ENCODE measurements at regions not wholly inside any gene's neighbourhood (a gene's known extent, or its start where the extent isn't known, plus 50 kb on each side); places are given as distances from the start of the nearest gene placed in this dataset.

DNA sequence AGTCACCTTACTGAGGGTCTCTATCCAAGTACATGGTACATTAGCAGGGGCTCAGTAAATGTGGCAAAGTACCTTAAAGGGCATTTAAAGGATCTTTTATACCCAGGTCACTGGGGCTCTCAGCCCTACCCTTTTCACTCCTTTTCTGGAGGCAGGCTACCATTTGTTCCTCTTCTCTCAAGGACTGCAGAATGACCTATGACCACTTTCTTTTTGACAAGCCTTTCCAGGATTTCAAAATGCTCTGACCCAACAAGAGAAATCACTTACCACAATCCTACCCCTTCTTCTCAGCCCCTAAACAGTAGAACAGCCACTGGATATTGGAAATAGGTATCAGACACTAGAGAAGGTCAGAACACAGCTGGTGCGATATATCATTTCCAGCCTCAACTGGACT, 221.8 kb upstream of the TPRG1 start:
- Histone ChIP-seq H3K9me3 (ENCODE audit: control insufficient read depth, insufficient read depth, low read length) (no peaks in the 10 kb centered on the region), H3K9ac (ENCODE audit: low read depth, low read length) (no peak overlapping the region), H3K27me3 (ENCODE audit: control insufficient read depth, insufficient read depth, low read length) (peaks cover 7% of the 10 kb centered on the region; the same call in 1 of the 2 replicates), H3K27ac (ENCODE audit: low read depth, low read length) (no peak overlapping the region), H3K4me1 (ENCODE audit: control insufficient read depth, insufficient read depth, low read length) (peaks cover 11% of the 10 kb centered on the region), H3K36me3 (ENCODE audit: control insufficient read depth, insufficient read depth, low read length) (no peaks in the 10 kb centered on the region), H3K4me3 (ENCODE audit: low read depth, low read length) (no peak overlapping the region)

DNA sequence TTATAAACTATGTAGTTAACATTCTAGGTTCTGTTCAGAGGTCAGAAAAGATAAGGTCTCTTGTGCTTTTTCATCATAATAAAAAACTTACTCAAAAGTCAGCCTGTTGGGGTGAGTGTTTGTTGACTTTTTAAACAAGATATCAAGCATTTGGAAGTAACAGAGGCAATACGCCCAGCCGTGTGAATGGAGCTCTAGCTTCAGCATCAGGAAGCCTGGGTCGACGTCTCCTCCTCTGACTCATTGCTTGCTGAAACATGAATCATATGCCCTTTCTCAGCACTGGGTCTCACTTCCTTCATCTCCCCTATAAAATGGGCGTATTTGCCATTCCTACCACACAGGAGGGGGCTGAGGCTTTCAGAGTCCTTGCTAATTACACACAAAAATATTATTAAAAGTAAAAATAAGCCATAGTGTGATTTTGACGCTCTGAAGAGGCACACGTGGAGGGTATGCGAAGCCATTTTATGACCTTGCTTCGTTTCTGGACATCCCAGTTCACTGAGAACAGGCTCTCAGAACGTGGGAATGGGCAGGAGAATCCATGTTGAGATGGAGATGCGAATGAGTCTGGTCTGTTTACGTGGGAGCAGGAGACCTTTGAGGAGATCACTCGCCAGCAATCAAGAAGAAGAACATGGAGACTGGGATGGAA, 220.8 kb upstream of the TPRG1 start:
- Histone ChIP-seq H3K36me3 (ENCODE audit: control insufficient read depth, insufficient read depth, low read length) (no peaks in the 10 kb centered on the region), H3K9me3 (ENCODE audit: control insufficient read depth, insufficient read depth, low read length) (no peaks in the 10 kb centered on the region), H3K4me3 (ENCODE audit: low read depth, low read length) (no peak overlapping the region), H3K4me1 (ENCODE audit: control insufficient read depth, insufficient read depth, low read length) (peaks cover 11% of the 10 kb centered on the region), H3K9ac (ENCODE audit: low read depth, low read length) (no peak overlapping the region), H3K27me3 (ENCODE audit: control insufficient read depth, insufficient read depth, low read length) (peaks cover 7% of the 10 kb centered on the region; the same call in 1 of the 2 replicates), H3K27ac (ENCODE audit: low read depth, low read length) (no peak overlapping the region)

DNA sequence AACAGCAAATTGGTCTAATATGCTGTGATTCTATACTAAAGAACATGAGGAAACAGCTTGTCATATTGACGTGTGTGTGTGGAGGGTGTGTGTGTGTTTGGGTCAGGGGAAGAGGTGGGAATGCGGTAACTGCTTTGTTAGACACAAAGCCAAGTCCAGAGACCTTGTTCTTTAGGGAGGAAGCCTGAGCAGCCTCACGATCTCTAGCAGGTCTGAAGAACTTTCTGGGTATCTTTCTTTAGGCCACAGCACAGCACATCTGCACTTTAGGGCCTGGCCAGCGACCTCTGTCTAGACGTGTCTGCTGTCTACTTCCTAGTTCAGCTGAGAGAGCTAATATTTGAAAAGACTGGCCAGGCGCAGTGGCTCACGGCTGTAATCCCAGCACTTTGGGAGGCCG, 220.0 kb upstream of the TPRG1 start:
- Histone ChIP-seq H3K27ac (ENCODE audit: low read depth, low read length) (no peak overlapping the region), H3K4me1 (ENCODE audit: control insufficient read depth, insufficient read depth, low read length) (peaks cover 11% of the 10 kb centered on the region), H3K9me3 (ENCODE audit: control insufficient read depth, insufficient read depth, low read length) (no peaks in the 10 kb centered on the region), H3K27me3 (ENCODE audit: control insufficient read depth, insufficient read depth, low read length) (peaks cover 7% of the 10 kb centered on the region; the same call in 1 of the 2 replicates), H3K36me3 (ENCODE audit: control insufficient read depth, insufficient read depth, low read length) (no peaks in the 10 kb centered on the region), H3K4me3 (ENCODE audit: low read depth, low read length) (no peak overlapping the region), H3K9ac (ENCODE audit: low read depth, low read length) (no peak overlapping the region)

DNA sequence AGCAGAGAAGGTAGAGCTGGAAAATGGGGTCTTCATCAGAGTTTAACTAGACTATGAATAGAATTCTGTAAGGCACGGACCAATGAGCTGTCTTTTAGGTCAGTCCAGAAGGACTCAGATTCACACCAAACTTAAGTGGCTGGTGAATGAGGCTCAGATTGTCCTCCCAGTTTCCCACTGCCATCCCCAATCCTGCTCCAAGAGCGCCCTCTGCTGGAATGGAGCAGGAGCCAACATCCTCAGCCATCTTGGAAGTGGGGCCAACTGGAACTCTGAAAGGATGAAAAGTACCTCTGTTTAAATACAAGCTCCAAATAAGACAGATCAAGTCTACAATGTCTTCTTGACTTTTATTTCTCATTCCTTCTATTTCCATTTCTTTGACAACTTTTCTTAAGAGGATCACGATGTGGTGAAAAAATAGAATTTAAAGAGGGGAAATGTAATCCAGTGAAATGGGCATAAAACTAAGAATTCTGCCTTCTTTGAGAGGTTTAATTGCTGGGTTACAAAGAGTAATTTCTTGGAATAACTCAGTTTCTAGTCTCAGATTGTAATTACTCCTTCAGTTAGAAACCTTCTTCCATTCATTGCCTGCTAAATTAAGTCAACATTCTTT, 217.1 kb upstream of the TPRG1 start:
- H3K27me3 ChIP-seq (ENCODE audit: control insufficient read depth, insufficient read depth, low read length), result no peaks in the 10 kb centered on the region
- H3K27ac ChIP-seq (ENCODE audit: low read depth, low read length), result no peak overlapping the region
- no peaks in the 10 kb centered on the region for H3K36me3 ChIP-seq (ENCODE audit: control insufficient read depth, insufficient read depth, low read length)
- H3K4me3 ChIP-seq (ENCODE audit: low read depth, low read length), result no peak overlapping the region
- H3K4me1 ChIP-seq (ENCODE audit: control insufficient read depth, insufficient read depth, low read length), result peaks cover 6% of the 10 kb centered on the region
- H3K9ac ChIP-seq (ENCODE audit: low read depth, low read length), result no peak overlapping the region
- H3K9me3 ChIP-seq (ENCODE audit: control insufficient read depth, insufficient read depth, low read length), result no peaks in the 10 kb centered on the region

DNA sequence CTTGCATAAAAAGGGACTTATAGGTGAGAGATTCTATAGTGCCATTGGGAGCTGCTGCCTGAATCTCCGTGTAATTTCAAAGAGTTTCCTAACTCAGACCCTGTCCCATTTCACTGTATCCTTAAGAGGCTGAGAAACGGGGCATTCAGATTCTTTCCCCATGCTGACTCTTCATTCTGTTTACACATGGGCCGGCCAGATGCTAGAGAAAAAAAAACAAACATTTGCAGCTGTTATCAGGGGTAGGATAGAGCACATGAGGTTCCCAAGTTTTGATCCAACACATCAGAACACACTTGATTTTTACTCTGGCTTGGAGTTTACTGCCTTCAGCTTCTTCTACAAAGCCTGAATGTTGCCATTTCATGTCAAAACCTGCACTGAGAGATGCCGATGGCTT, 215.9 kb upstream of the TPRG1 start:
- no peaks in the 10 kb centered on the region for H3K9me3 ChIP-seq (ENCODE audit: control insufficient read depth, insufficient read depth, low read length)
- peaks cover 6% of the 10 kb centered on the region for H3K4me1 ChIP-seq (ENCODE audit: control insufficient read depth, insufficient read depth, low read length)
- no peaks in the 10 kb centered on the region for H3K27me3 ChIP-seq (ENCODE audit: control insufficient read depth, insufficient read depth, low read length)
- H3K4me3 ChIP-seq (ENCODE audit: low read depth, low read length), result no peak overlapping the region
- no peaks in the 10 kb centered on the region for H3K36me3 ChIP-seq (ENCODE audit: control insufficient read depth, insufficient read depth, low read length)
- no peak overlapping the region for H3K27ac ChIP-seq (ENCODE audit: low read depth, low read length)
- H3K9ac ChIP-seq (ENCODE audit: low read depth, low read length), result no peak overlapping the region

DNA sequence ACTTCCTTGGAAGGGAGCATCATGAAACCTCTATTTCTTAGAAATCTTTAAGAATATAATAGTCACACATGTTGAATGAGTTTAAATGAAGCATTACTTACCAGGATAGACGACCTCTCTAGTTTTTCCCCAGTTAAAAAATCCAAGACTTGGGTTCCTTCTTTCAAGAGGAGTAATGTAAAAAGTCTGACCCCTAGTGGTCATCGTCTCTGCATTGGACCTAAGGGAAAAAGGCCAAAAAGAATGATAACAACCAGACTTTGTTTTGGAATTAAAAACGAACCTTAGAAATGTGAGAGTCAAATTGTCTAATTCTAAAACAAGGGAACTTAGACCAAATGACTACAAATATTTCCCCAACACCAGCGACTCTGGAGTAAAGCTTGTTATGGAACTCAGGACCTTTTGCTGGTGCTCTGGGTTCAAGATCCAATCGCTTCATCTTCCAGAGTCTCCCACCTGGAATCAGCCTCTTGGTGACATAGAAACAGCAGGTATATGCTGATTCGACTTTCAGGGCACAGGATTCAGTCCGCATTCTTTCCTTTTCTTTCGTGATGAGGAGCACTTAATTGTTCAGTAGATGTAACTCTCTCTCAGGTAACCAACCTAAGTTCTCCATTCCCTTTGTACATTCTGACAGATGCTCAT, 214.8 kb upstream of the TPRG1 start:
- no peaks in the 10 kb centered on the region for H3K27me3 ChIP-seq (ENCODE audit: control insufficient read depth, insufficient read depth, low read length)
- H3K4me3 ChIP-seq (ENCODE audit: low read depth, low read length), result no peak overlapping the region
- no peaks in the 10 kb centered on the region for H3K36me3 ChIP-seq (ENCODE audit: control insufficient read depth, insufficient read depth, low read length)
- no peak overlapping the region for H3K27ac ChIP-seq (ENCODE audit: low read depth, low read length)
- no peak overlapping the region for H3K9ac ChIP-seq (ENCODE audit: low read depth, low read length)
- H3K4me1 ChIP-seq (ENCODE audit: control insufficient read depth, insufficient read depth, low read length), result peaks cover 6% of the 10 kb centered on the region
- no peaks in the 10 kb centered on the region for H3K9me3 ChIP-seq (ENCODE audit: control insufficient read depth, insufficient read depth, low read length)

DNA sequence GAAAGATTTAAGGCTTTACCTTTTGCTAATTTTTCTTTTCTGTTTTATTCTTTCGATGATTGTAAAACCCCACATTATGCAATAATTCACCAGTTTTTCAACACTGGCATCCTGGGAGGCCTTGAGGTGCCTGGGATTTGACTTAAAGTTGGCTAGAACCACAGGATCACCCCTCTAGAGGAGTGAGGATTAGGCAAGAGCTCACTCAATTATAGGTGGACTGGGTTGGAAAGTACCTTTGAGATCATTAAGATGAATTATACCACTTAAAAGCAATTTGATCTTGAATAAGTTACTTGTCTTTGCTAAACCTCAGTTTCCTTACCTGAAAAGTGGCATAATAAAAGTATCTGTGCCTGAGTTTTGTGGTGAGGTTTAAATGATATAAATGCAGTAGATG, 212.8 kb upstream of the TPRG1 start:
- H3K9me3 ChIP-seq (ENCODE audit: control insufficient read depth, insufficient read depth, low read length), result no peaks in the 10 kb centered on the region
- H3K36me3 ChIP-seq (ENCODE audit: control insufficient read depth, insufficient read depth, low read length), result no peaks in the 10 kb centered on the region
- H3K4me1 ChIP-seq (ENCODE audit: control insufficient read depth, insufficient read depth, low read length), result peaks cover 6% of the 10 kb centered on the region
- H3K4me3 ChIP-seq (ENCODE audit: low read depth, low read length), result no peak overlapping the region
- no peaks in the 10 kb centered on the region for H3K27me3 ChIP-seq (ENCODE audit: control insufficient read depth, insufficient read depth, low read length)
- no peak overlapping the region for H3K27ac ChIP-seq (ENCODE audit: low read depth, low read length)
- H3K9ac ChIP-seq (ENCODE audit: low read depth, low read length), result no peak overlapping the region

DNA sequence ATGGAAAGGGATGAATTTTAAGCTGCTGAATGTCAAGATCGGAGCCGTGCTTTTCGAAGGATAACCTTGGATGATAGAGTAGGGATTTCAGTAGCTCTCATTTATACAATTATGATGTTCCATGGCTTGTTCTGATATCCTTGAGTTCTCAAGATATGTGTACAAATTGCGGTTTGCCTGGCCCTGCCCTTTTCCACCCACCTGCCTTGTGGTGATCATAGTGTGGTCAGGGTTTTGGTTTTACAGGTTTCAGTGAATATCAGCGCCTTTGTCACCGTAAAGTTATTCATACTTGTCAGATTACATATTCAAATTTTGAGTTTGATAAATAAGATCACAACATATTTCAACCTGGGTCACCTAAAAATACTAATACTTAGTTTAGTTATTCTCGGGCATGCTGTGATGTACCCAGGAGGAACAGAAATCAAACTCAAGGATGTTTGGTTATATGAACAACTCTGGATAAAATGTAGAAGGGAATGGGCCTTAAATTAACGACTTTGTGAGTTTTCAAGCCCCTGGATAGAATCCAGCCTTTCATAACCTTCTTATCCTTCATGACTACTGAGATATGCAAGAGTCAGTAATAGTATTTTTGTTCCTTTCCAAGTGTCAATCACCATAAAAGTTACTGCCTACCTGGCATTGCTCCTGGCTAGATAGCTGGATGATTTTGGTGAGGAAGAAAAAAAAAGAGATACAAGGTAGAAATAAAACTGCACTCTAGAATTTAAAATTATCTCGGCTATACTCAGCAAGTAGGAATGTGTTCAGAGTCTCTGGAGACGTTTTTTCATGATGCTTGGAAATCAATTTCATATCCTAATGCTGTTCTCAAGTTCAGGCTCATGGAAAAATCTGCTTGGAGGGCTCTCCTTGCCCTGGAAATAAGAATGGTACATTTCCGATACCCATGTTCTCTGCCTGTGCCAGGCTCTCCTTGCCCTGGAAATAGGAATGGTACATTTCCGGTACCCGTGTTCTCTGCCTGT, 209.2 kb upstream of the TPRG1 start:
- Histone ChIP-seq H3K27me3 (ENCODE audit: control insufficient read depth, insufficient read depth, low read length) (no peaks in the 10 kb centered on the region), H3K27ac (ENCODE audit: low read depth, low read length) (no peak overlapping the region), H3K4me1 (ENCODE audit: control insufficient read depth, insufficient read depth, low read length) (no peaks in the 10 kb centered on the region), H3K9me3 (ENCODE audit: control insufficient read depth, insufficient read depth, low read length) (no peaks in the 10 kb centered on the region), H3K4me3 (ENCODE audit: low read depth, low read length) (no peak overlapping the region), H3K36me3 (ENCODE audit: control insufficient read depth, insufficient read depth, low read length) (no peaks in the 10 kb centered on the region), H3K9ac (ENCODE audit: low read depth, low read length) (no peak overlapping the region)

DNA sequence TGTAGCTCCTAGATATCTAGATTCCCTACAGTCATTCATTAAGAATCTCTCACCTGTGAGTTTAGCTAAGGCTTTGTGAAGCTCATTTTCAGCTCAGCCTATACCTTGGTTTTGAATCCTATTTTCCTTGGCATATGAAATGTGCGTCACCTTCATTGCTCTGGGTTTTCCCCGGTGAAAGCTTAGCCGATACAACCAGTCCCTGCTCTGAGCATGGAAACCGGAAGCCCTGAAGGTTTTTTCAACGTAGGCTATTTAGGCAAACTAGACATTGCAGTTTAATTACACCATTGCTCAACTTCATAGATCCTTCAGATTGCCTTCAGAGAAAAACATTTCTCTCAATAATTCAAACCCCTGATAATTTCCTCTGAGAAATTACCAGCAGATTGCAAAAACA, 206.8 kb upstream of the TPRG1 start:
- Histone ChIP-seq H3K4me1 (ENCODE audit: control insufficient read depth, insufficient read depth, low read length) (no peaks in the 10 kb centered on the region), H3K27ac (ENCODE audit: low read depth, low read length) (no peak overlapping the region), H3K4me3 (ENCODE audit: low read depth, low read length) (no peak overlapping the region), H3K36me3 (ENCODE audit: control insufficient read depth, insufficient read depth, low read length) (no peaks in the 10 kb centered on the region), H3K9me3 (ENCODE audit: control insufficient read depth, insufficient read depth, low read length) (no peaks in the 10 kb centered on the region), H3K27me3 (ENCODE audit: control insufficient read depth, insufficient read depth, low read length) (no peaks in the 10 kb centered on the region), H3K9ac (ENCODE audit: low read depth, low read length) (no peak overlapping the region)

DNA sequence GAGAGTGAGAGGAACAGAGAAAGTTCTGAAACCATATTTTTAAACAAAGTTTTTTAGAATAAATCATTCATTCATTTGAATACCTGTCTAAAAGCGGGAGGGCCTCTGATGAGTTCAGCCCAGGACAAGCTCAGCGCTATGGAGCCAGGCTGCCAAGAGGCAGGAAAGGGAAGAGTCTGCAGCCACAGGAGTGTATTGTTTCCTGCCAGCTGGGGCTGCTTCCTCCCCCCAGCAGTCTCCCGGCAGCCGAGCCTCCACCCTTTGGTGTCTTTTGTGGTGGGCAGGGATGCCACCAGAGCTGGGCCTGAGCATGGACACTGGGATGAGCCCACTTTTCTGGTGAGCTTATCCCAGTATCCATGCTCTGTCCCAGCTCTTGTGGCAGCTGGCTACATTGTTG, 199.5 kb upstream of the TPRG1 start:
- no peak overlapping the region for H3K9ac ChIP-seq (ENCODE audit: low read depth, low read length)
- H3K27me3 ChIP-seq (ENCODE audit: control insufficient read depth, insufficient read depth, low read length), result no peaks in the 10 kb centered on the region
- peaks cover 2% of the 10 kb centered on the region for H3K4me1 ChIP-seq (ENCODE audit: control insufficient read depth, insufficient read depth, low read length)
- no peaks in the 10 kb centered on the region for H3K36me3 ChIP-seq (ENCODE audit: control insufficient read depth, insufficient read depth, low read length)
- H3K4me3 ChIP-seq (ENCODE audit: low read depth, low read length), result no peak overlapping the region
- no peak overlapping the region for H3K27ac ChIP-seq (ENCODE audit: low read depth, low read length)
- H3K9me3 ChIP-seq (ENCODE audit: control insufficient read depth, insufficient read depth, low read length), result no peaks in the 10 kb centered on the region
